GM12878 (cell line): ENCODE measurements at regions not wholly inside any gene's neighbourhood (a gene's known extent, or its start where the extent isn't known, plus 50 kb on each side); places are given as distances from the start of the nearest gene placed in this dataset.
"Not testable (repeated sequence)": the region's sequence is repeated elsewhere in the genome, so short reads cannot be mapped to it uniquely, and the experiment has no call there.

Source experiments
- ATAC-seq: fragments of 200-7000 bp; cut with Tn5 transposase; 3 replicates; pipeline ENCODE4 v1.9.1; 2020; ENCODE audit warnings: mild to moderate bottlenecking, moderate library complexity
- BruUV-seq: library from RNA; stranded (reverse); fragments of 400-500 nt; replicated peaks from 2 replicates; lab custom pipeline; 2021; lab: Mats Ljungman, UMichigan
- CTCF ChIA-PET: fragments of 300-600 bp; sonication (Branson Sonifier 250); formaldehyde crosslinking; extraction: SDS; loops from one replicate; lab custom pipeline; 2021; ENCODE audit warnings: inconsistent platforms; lab: Yijun Ruan, JAX
- POLR2A ChIA-PET: fragments of 350-600 bp; formaldehyde crosslinking; extraction: SDS; loops from one replicate; lab custom pipeline; 2021; ENCODE audit warnings: inconsistent platforms; lab: Charles Lee
- RAD21 ChIA-PET: fragments of 300-600 bp; sonication (Branson Sonifier 250); formaldehyde crosslinking; loops from one replicate; lab custom pipeline; 2023; ENCODE audit warnings: antibody characterized with exemption; ENCODE audit not compliant: unreplicated experiment; lab: Charles Lee
- SMC1A ChIA-PET: fragments of 300-600 bp; sonication (Branson Sonifier 250); formaldehyde crosslinking; loops from one replicate; lab custom pipeline; 2023; ENCODE audit not compliant: unreplicated experiment, uncharacterized antibody; lab: Charles Lee
- DNase-seq: peaks from one replicate; pipeline ENCODE4 v3.0.0-alpha.2; 2011; ENCODE audit warnings: low read depth, low spot score
- FAIRE-seq: peaks from 3 replicates; lab custom pipeline; 2011; peaks lifted over from hg19 to GRCh38; lab: Jason Lieb, UNC
- H2AFZ ChIP-seq: 2 replicates; pipeline ENCODE4 v1.6.0; 2011; ENCODE audit warnings: low read depth, low read length, control low read depth; ENCODE audit not compliant: control insufficient read depth
- H3K27ac ChIP-seq: 2 replicates; pipeline ENCODE4 v1.5.1; 2011; ENCODE audit warnings: control low read depth; ENCODE audit not compliant: control insufficient read depth, insufficient read depth
- H3K27me3 ChIP-seq, 2 experiments: replicated peaks in 1 of 2; 2 replicates each; pipeline versions ENCODE4 v1.6.0 to v1.6.1; 2011; ENCODE audit warnings: low read length in 1 of 2; ENCODE audit not compliant: control insufficient read depth in 2 of 2, insufficient read depth in 2 of 2
- H3K36me3 ChIP-seq, 2 experiments: 2 replicates each; pipeline ENCODE4 v1.5.1; 2011; ENCODE audit warnings: low read length in 1 of 2; ENCODE audit not compliant: control insufficient read depth in 2 of 2, insufficient read depth in 2 of 2
- H3K4me1 ChIP-seq: 2 replicates; pipeline ENCODE4 v1.6.1; 2011; ENCODE audit warnings: mild to moderate bottlenecking, low read length, moderate library complexity, mixed read lengths; ENCODE audit not compliant: control insufficient read depth, insufficient read depth
- H3K4me2 ChIP-seq: 2 replicates; pipeline ENCODE4 v1.6.0; 2011; ENCODE audit warnings: control low read depth; ENCODE audit not compliant: control insufficient read depth, insufficient read depth
- H3K4me3 ChIP-seq: fragments of 200-600 bp; sonication (generic); 2 replicates; pipeline ENCODE4 v1.5.1; 2016
- H3K79me2 ChIP-seq: 2 replicates; pipeline ENCODE4 v1.6.0; 2011; ENCODE audit warnings: low read length; ENCODE audit not compliant: control insufficient read depth, insufficient read depth
- H3K9ac ChIP-seq: 2 replicates; pipeline ENCODE4 v1.8.0; 2011; ENCODE audit warnings: low read length, control low read depth, mixed read lengths; ENCODE audit not compliant: control insufficient read depth, insufficient read depth
- H3K9me3 ChIP-seq: replicated peaks from 3 replicates; pipeline ENCODE4 v1.5.1; 2011; ENCODE audit warnings: mild to moderate bottlenecking, low read length; ENCODE audit not compliant: control insufficient read depth, insufficient read depth
- H4K20me1 ChIP-seq: 2 replicates; pipeline ENCODE4 v1.6.0; 2011; ENCODE audit not compliant: control insufficient read depth, insufficient read depth
- ASH2L ChIP-seq: fragments of 300-600, 200-600 bp; sonication (generic); IDR thresholded peaks from 2 replicates; pipeline ENCODE4 v1.6.1; 2017; ENCODE audit warnings: low read depth, mild to moderate bottlenecking, borderline replicate concordance
- SUPT20H ChIP-seq: IDR thresholded peaks from 2 replicates; pipeline ENCODE4 v1.6.1; 2011; ENCODE audit warnings: low read depth, mild to moderate bottlenecking, low read length, moderate library complexity, borderline replicate concordance; ENCODE audit not compliant: control insufficient read depth
- TCF12 ChIP-seq: IDR thresholded peaks from 2 replicates; pipeline ENCODE4 v1.6.1; 2011; ENCODE audit warnings: low read depth, mild to moderate bottlenecking, low read length
- WGBS: methylation state at CpG from one replicate; pipeline ENCODE4 v1.1.6; 2016; ENCODE audit warnings: low lambda C conversion rate; ENCODE audit not compliant: insufficient replicate concordance, insufficient coverage; ENCODE audit errors: missing lambda C conversion rate; 5-methylcytosine and 5-hydroxymethylcytosine counted together
- in situ Hi-C: fragments of 300-500 bp; cut with MboI; formaldehyde crosslinking; loops from 9 replicates; pipeline ENCODE4 v1.14.3; 2018; ENCODE audit warnings: mixed read lengths
- intact Hi-C: fragments of 100-400 bp; cut with micrococcal nuclease; formaldehyde crosslinking; loops from one replicate; pipeline ENCODE4 v1.14.2; 2022; ENCODE audit not compliant: unreplicated experiment

GRCh38 chr2:153268941-153269461 is 209.6 kb downstream of the RPRM start (continued):
- TF ChIP-seq SUPT20H (no peak), ASH2L (no peak), TCF12 (no peak)

DNA sequence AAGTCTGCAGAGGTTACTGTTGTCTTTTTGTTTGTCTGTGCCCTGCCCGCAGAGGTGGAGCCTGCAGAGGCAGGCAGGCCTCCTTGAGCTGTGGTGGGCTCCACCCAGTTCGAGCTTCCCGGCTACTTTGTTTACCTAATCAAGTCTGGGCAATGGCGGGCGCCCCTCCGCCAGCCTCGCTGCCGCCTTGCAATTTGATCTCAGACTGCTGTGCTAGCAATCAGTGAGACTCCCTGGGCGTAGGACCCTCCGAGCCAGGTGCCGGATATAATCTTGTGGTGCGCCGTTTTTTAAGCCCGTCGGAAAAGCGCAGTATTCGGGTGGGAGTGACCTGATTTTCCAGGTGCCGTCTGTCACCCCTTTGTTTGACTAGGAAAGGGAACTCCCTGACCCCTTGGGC is 221.7 kb downstream of the RPRM start:
- H3K4me2 ChIP-seq, H3K36me3 ChIP-seq, H3K79me2 ChIP-seq, POLR2A ChIA-PET, H3K4me1 ChIP-seq, DNase-seq, CTCF ChIA-PET, H3K27ac ChIP-seq, intact Hi-C loops, ATAC-seq, H3K4me3 ChIP-seq, SMC1A ChIA-PET, H2AFZ ChIP-seq, H3K27me3 ChIP-seq, FAIRE-seq, BruUV-seq, H3K9me3 ChIP-seq, RAD21 ChIA-PET, in situ Hi-C loops, H4K20me1 ChIP-seq, H3K9ac ChIP-seq: not testable (repeated sequence)
- WGBS = 84% methylated on average over 17 of the region's 18 CpGs

- DNase-seq, intact Hi-C loops, H3K27ac ChIP-seq, H2AFZ ChIP-seq, in situ Hi-C loops, H3K4me3 ChIP-seq, H3K79me2 ChIP-seq, H3K27me3 ChIP-seq, H3K9me3 ChIP-seq, POLR2A ChIA-PET, H3K36me3 ChIP-seq, ATAC-seq, H3K9ac ChIP-seq, BruUV-seq, H3K4me1 ChIP-seq, H4K20me1 ChIP-seq, SMC1A ChIA-PET, FAIRE-seq, RAD21 ChIA-PET, H3K4me2 ChIP-seq: not testable (repeated sequence)
- CTCF ChIA-PET = interaction anchor here (1.2 kb wide), 1 partner anchor 10 kb away, joined by 3 read pairs; no protein-coding TSS in a partner anchor
- 0% methylated on average over 1 of the region's 1 CpG for WGBS
Observed at GRCh38 chr2:153246636-153247035, 231.9 kb downstream of the RPRM start.
